GM18909 (cell line): ENCODE measurements at regions not wholly inside any gene's neighbourhood (a gene's known extent, or its start where the extent isn't known, plus 50 kb on each side); places are given as distances from the start of the nearest gene placed in this dataset.

Source experiments
- ATAC-seq: cut with Tn5 transposase; IDR thresholded peaks from one replicate; pipeline ENCODE4 v1.9.1; 2021; ENCODE audit warnings: mild to moderate bottlenecking; ENCODE audit not compliant: unreplicated experiment, poor library complexity

- ATAC-seq: no peak
Observed at GRCh38 chr16:89027281-89027680, 50.3 kb upstream of the CBFA2T3 start.

GRCh38 chr16:89031715-89032659 lies 55.0 kb upstream of the CBFA2T3 start:
- ATAC-seq: peak; percentile 81

GRCh38 chr16:89033304-89033703 lies 56.3 kb upstream of the CBFA2T3 start:
- no peak for ATAC-seq

- no peak for ATAC-seq
Observed at GRCh38 chr16:89033796-89034572, 57.0 kb upstream of the CBFA2T3 start.

GRCh38 chr16:89034573-89034961 lies 57.6 kb upstream of the CBFA2T3 start:
- no peak for ATAC-seq

- ATAC-seq: no peak
Observed at GRCh38 chr16:89034971-89035668, 58.1 kb upstream of the CBFA2T3 start.

- ATAC-seq: no peak
Observed at GRCh38 chr16:89035669-89036570, 57.7 kb upstream of the ACSF3 start.

GRCh38 chr16:89036776-89037175 lies 56.9 kb upstream of the ACSF3 start:
- no peak for ATAC-seq

GRCh38 chr16:89037261-89038152 lies 56.1 kb upstream of the ACSF3 start:
- no peak for ATAC-seq

GRCh38 chr16:89038221-89038721 lies 55.4 kb upstream of the ACSF3 start:
- no peak for ATAC-seq

GRCh38 chr16:89038811-89039735 lies 54.6 kb upstream of the ACSF3 start:
- no peak for ATAC-seq

GRCh38 chr16:89039756-89040155 lies 53.9 kb upstream of the ACSF3 start:
- no peak for ATAC-seq

GRCh38 chr16:89040391-89040790 lies 53.3 kb upstream of the ACSF3 start:
- no peak for ATAC-seq

- ATAC-seq: no peak
Observed at GRCh38 chr16:89040861-89041570, 52.6 kb upstream of the ACSF3 start.

GRCh38 chr16:89041571-89042481 lies 51.8 kb upstream of the ACSF3 start:
- no peak for ATAC-seq
